GM12878 (cell line): ENCODE measurements at regions not wholly inside any gene's neighbourhood (a gene's known extent, or its start where the extent isn't known, plus 50 kb on each side); places are given as distances from the start of the nearest gene placed in this dataset.

ENCODE experiments used
- ATAC-seq: fragments of 200-7000 bp; cut with Tn5 transposase; 3 replicates; pipeline ENCODE4 v1.9.1; 2020; ENCODE audit warnings: mild to moderate bottlenecking, moderate library complexity
- BruUV-seq: library from RNA; stranded (reverse); fragments of 400-500 nt; replicated peaks from 2 replicates; lab custom pipeline; 2021; lab: Mats Ljungman, UMichigan
- CTCF ChIA-PET: fragments of 300-600 bp; sonication (Branson Sonifier 250); formaldehyde crosslinking; extraction: SDS; loops from one replicate; lab custom pipeline; 2021; ENCODE audit warnings: inconsistent platforms; lab: Yijun Ruan, JAX
- POLR2A ChIA-PET: fragments of 350-600 bp; formaldehyde crosslinking; extraction: SDS; loops from one replicate; lab custom pipeline; 2021; ENCODE audit warnings: inconsistent platforms; lab: Charles Lee
- RAD21 ChIA-PET: fragments of 300-600 bp; sonication (Branson Sonifier 250); formaldehyde crosslinking; loops from one replicate; lab custom pipeline; 2023; ENCODE audit warnings: antibody characterized with exemption; ENCODE audit not compliant: unreplicated experiment; lab: Charles Lee
- SMC1A ChIA-PET: fragments of 300-600 bp; sonication (Branson Sonifier 250); formaldehyde crosslinking; loops from one replicate; lab custom pipeline; 2023; ENCODE audit not compliant: unreplicated experiment, uncharacterized antibody; lab: Charles Lee
- DNase-seq: peaks from one replicate; pipeline ENCODE4 v3.0.0-alpha.2; 2011; ENCODE audit warnings: low read depth, low spot score
- FAIRE-seq: peaks from 3 replicates; lab custom pipeline; 2011; peaks lifted over from hg19 to GRCh38; lab: Jason Lieb, UNC
- H2AFZ ChIP-seq: 2 replicates; pipeline ENCODE4 v1.6.0; 2011; ENCODE audit warnings: low read depth, low read length, control low read depth; ENCODE audit not compliant: control insufficient read depth
- H3K27ac ChIP-seq: 2 replicates; pipeline ENCODE4 v1.5.1; 2011; ENCODE audit warnings: control low read depth; ENCODE audit not compliant: control insufficient read depth, insufficient read depth
- H3K27me3 ChIP-seq, 2 experiments: replicated peaks in 1 of 2; 2 replicates each; pipeline versions ENCODE4 v1.6.0 to v1.6.1; 2011; ENCODE audit warnings: low read length in 1 of 2; ENCODE audit not compliant: control insufficient read depth in 2 of 2, insufficient read depth in 2 of 2
- H3K36me3 ChIP-seq, 2 experiments: 2 replicates each; pipeline ENCODE4 v1.5.1; 2011; ENCODE audit warnings: low read length in 1 of 2; ENCODE audit not compliant: control insufficient read depth in 2 of 2, insufficient read depth in 2 of 2
- H3K4me1 ChIP-seq: 2 replicates; pipeline ENCODE4 v1.6.1; 2011; ENCODE audit warnings: mild to moderate bottlenecking, low read length, moderate library complexity, mixed read lengths; ENCODE audit not compliant: control insufficient read depth, insufficient read depth
- H3K4me2 ChIP-seq: 2 replicates; pipeline ENCODE4 v1.6.0; 2011; ENCODE audit warnings: control low read depth; ENCODE audit not compliant: control insufficient read depth, insufficient read depth
- H3K4me3 ChIP-seq: fragments of 200-600 bp; sonication (generic); 2 replicates; pipeline ENCODE4 v1.5.1; 2016
- H3K79me2 ChIP-seq: 2 replicates; pipeline ENCODE4 v1.6.0; 2011; ENCODE audit warnings: low read length; ENCODE audit not compliant: control insufficient read depth, insufficient read depth
- H3K9ac ChIP-seq: 2 replicates; pipeline ENCODE4 v1.8.0; 2011; ENCODE audit warnings: low read length, control low read depth, mixed read lengths; ENCODE audit not compliant: control insufficient read depth, insufficient read depth
- H3K9me3 ChIP-seq: replicated peaks from 3 replicates; pipeline ENCODE4 v1.5.1; 2011; ENCODE audit warnings: mild to moderate bottlenecking, low read length; ENCODE audit not compliant: control insufficient read depth, insufficient read depth
- H4K20me1 ChIP-seq: 2 replicates; pipeline ENCODE4 v1.6.0; 2011; ENCODE audit not compliant: control insufficient read depth, insufficient read depth
- BMI1 ChIP-seq: fragments of 450-650 bp; IDR thresholded peaks from 2 replicates; pipeline ENCODE4 v1.6.1; 2016; ENCODE audit warnings: mild to moderate bottlenecking, moderate library complexity, borderline replicate concordance
- CBFB ChIP-seq: IDR thresholded peaks from 2 replicates; pipeline ENCODE4 v1.6.1; 2016; ENCODE audit warnings: antibody characterized with exemption, low read depth
- CREB1 ChIP-seq: IDR thresholded peaks from 2 replicates; pipeline ENCODE4 v1.6.1; 2012; ENCODE audit warnings: low read depth, mild to moderate bottlenecking, inconsistent platforms
- EZH2 ChIP-seq: IDR thresholded peaks from 2 replicates; pipeline ENCODE4 v1.6.1; 2012; ENCODE audit warnings: low read depth, mild to moderate bottlenecking, control low read depth, inconsistent platforms, low read length, borderline replicate concordance; ENCODE audit not compliant: control insufficient read depth
- FOS ChIP-seq: IDR thresholded peaks from 3 replicates; pipeline ENCODE4 v1.6.1; 2011; ENCODE audit warnings: borderline replicate concordance; ENCODE audit not compliant: insufficient read length; ENCODE audit errors: extremely low read depth
- IKZF1 ChIP-seq: fragments of 450-650 bp; conservative IDR thresholded peaks from 2 replicates; pipeline ENCODE4 v1.6.1; 2017; ENCODE audit warnings: antibody characterized with exemption, mild to moderate bottlenecking
- IRF4 ChIP-seq: IDR thresholded peaks from 2 replicates; pipeline ENCODE4 v1.6.1; 2011; ENCODE audit warnings: low read depth, low read length
- JUND ChIP-seq: IDR thresholded peaks from 2 replicates; pipeline ENCODE4 v1.6.1; 2012; ENCODE audit warnings: low read depth, mild to moderate bottlenecking, low read length, improper control_type of control experiment, moderate library complexity
- MEF2B ChIP-seq: fragments of 450-650 bp; IDR thresholded peaks from 2 replicates; pipeline ENCODE4 v1.6.1; 2018; ENCODE audit warnings: mild to moderate bottlenecking, moderate library complexity; ENCODE audit not compliant: partially characterized antibody, poor library complexity, severe bottlenecking
- NBN ChIP-seq: fragments of 450-650 bp; IDR thresholded peaks from 2 replicates; pipeline ENCODE4 v1.6.1; 2016
- NR2C1 ChIP-seq: fragments of 450-650 bp; IDR thresholded peaks from 2 replicates; pipeline ENCODE4 v1.6.1; 2017; ENCODE audit warnings: antibody characterized with exemption, mild to moderate bottlenecking, moderate library complexity
- NR2F1 ChIP-seq: fragments of 450-650 bp; conservative IDR thresholded peaks from 2 replicates; pipeline ENCODE4 v1.6.1; 2017; ENCODE audit warnings: mild to moderate bottlenecking
- RCOR1 ChIP-seq: conservative IDR thresholded peaks from 2 replicates; pipeline ENCODE4 v1.6.1; 2012; ENCODE audit warnings: low read depth, low read length, improper control_type of control experiment
- SP1 ChIP-seq: IDR thresholded peaks from one replicate; pipeline ENCODE4 v1.6.1; 2011; ENCODE audit warnings: low read depth, low read length
- SREBF1 ChIP-seq: IDR thresholded peaks from 2 replicates; pipeline ENCODE4 v1.6.1; 2012; ENCODE audit warnings: mild to moderate bottlenecking, low read length
- ZBED1 ChIP-seq: IDR thresholded peaks from 2 replicates; pipeline ENCODE4 v1.6.1; 2016; ENCODE audit warnings: borderline replicate concordance
- ZNF217 ChIP-seq: fragments of 450-650 bp; IDR thresholded peaks from 2 replicates; pipeline ENCODE4 v1.6.1; 2017; ENCODE audit warnings: antibody characterized with exemption, mild to moderate bottlenecking
- WGBS: methylation state at CpG from one replicate; pipeline ENCODE4 v1.1.6; 2016; ENCODE audit warnings: low lambda C conversion rate; ENCODE audit not compliant: insufficient replicate concordance, insufficient coverage; ENCODE audit errors: missing lambda C conversion rate; 5-methylcytosine and 5-hydroxymethylcytosine counted together
- in situ Hi-C: fragments of 300-500 bp; cut with MboI; formaldehyde crosslinking; loops from 9 replicates; pipeline ENCODE4 v1.14.3; 2018; ENCODE audit warnings: mixed read lengths
- intact Hi-C: fragments of 100-400 bp; cut with micrococcal nuclease; formaldehyde crosslinking; loops from one replicate; pipeline ENCODE4 v1.14.2; 2022; ENCODE audit not compliant: unreplicated experiment
- TF ChIP-seq, protein P1 (sequence below): fragments of 450-650 bp; IDR thresholded peaks from 2 replicates; pipeline ENCODE4 v1.6.1; 2016; ENCODE audit warnings: mild to moderate bottlenecking
- TF ChIP-seq, protein P2 (sequence below): fragments of 450-650 bp; IDR thresholded peaks from 2 replicates; pipeline ENCODE4 v1.6.1; 2017; ENCODE audit warnings: mild to moderate bottlenecking, low read depth, inconsistent platforms; ENCODE audit not compliant: poor library complexity, severe bottlenecking
- TF ChIP-seq, protein P3 (sequence below): fragments of 450-650 bp; IDR thresholded peaks from 2 replicates; pipeline ENCODE4 v1.6.1; 2018; ENCODE audit warnings: borderline replicate concordance, mild to moderate bottlenecking; ENCODE audit not compliant: partially characterized antibody

DNA sequence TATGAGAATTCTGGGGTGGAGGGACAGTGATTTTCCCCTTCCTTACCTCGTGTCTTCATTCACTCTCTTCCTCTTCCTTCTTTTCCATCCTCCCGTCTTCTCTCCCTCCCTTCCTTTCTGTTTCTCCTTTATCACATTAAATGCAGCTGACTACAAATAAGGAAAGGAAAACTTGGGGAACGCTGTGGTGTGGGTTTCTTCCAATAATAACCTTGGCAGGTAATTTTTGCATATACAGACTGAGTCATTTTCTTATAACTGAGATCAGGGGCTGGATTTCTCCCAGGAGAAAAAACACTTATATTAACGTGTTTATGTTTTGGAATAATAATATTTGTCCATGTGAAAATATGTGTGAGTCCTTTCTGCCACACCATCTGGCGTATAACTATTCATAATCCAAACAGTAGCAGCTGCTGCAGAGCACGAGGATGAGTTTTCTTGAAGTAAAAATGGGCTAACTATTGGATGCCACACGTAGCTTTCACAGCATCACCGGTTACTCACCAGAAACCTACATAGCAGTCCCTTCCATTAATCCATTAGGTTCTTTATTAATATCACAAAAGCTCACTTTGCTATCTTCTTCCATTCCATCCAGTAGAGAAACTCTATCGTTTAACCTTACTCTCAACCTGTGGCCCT, 139.2 kb upstream of the SASH1 start (continued):
- TF ChIP-seq SREBF1, result no peak
- no peak for TF ChIP-seq JUND
- TF ChIP-seq RCOR1, result no peak
- no peak for TF ChIP-seq EZH2
- TF ChIP-seq ZBED1, result no peak
- TF ChIP-seq, protein P1, sequence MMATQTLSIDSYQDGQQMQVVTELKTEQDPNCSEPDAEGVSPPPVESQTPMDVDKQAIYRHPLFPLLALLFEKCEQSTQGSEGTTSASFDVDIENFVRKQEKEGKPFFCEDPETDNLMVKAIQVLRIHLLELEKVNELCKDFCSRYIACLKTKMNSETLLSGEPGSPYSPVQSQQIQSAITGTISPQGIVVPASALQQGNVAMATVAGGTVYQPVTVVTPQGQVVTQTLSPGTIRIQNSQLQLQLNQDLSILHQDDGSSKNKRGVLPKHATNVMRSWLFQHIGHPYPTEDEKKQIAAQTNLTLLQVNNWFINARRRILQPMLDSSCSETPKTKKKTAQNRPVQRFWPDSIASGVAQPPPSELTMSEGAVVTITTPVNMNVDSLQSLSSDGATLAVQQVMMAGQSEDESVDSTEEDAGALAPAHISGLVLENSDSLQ, result no peak
- TF ChIP-seq SP1, result no peak
- no peak for TF ChIP-seq ZNF217
- TF ChIP-seq FOS, result no peak
- no peak for TF ChIP-seq NR2C1
- TF ChIP-seq, all 136 proteins: peak for 0

DNA sequence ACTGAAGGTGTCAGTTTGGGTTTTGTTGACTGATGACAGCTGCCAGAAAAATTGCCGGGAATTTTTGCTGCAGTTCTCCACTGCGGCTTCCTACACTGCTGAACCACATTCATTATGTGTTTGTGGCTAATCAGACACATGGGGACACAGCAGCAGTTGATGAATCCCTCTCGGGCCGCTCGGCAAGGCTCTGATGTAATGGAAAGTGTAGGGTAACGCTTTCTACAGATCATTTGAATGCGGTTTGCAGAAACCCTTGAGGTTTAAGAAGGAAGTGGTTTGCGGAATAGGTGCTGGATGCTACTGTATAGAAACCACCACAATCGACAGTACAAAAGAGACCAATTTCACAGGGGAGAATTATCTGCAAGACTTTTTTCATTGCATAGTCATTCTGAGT, 138.7 kb upstream of the SASH1 start:
- Histone ChIP-seq H3K4me2 (no peak overlapping the region), H2AFZ (no peak overlapping the region), H3K36me3 (no peaks in the 10 kb centered on the region), H4K20me1 (no peaks in the 10 kb centered on the region), H3K27ac (no peak overlapping the region), H3K4me1 (no peaks in the 10 kb centered on the region), H3K27me3 (0 out of 4 replicates have a peak, but pooled peaks cover 0 to 1% of the 10 kb centered on the region in 2 experiments), H3K9me3 (peaks cover 2% of the 10 kb centered on the region; the same call in 2 of the 3 replicates), H3K4me3 (no peak overlapping the region), H3K79me2 (no peaks in the 10 kb centered on the region), H3K9ac (no peak overlapping the region)
- in situ Hi-C loops (no loop called here), intact Hi-C loops (no loop called here)
- ChIA-PET CTCF (interaction anchor here (0.6 to 1.7 kb wide), 3 partner anchors 24 to 62 kb away, joined by 3 to 5 read pairs (median 3); no protein-coding TSS in a partner anchor), SMC1A (no interaction called here), POLR2A (no interaction called here), RAD21 (no interaction called here)
- ATAC-seq, result peak; percentile 97
- FAIRE-seq, result no peak
- DNase-seq, result peak; percentile 66
- WGBS, result under 1% methylated on average over 9 of the region's 9 CpGs
- BruUV-seq, result no TSS peak
- TF ChIP-seq IKZF1, result peak; percentile 78
- peak; percentile 66 for TF ChIP-seq ZNF217
- TF ChIP-seq, protein P2, sequence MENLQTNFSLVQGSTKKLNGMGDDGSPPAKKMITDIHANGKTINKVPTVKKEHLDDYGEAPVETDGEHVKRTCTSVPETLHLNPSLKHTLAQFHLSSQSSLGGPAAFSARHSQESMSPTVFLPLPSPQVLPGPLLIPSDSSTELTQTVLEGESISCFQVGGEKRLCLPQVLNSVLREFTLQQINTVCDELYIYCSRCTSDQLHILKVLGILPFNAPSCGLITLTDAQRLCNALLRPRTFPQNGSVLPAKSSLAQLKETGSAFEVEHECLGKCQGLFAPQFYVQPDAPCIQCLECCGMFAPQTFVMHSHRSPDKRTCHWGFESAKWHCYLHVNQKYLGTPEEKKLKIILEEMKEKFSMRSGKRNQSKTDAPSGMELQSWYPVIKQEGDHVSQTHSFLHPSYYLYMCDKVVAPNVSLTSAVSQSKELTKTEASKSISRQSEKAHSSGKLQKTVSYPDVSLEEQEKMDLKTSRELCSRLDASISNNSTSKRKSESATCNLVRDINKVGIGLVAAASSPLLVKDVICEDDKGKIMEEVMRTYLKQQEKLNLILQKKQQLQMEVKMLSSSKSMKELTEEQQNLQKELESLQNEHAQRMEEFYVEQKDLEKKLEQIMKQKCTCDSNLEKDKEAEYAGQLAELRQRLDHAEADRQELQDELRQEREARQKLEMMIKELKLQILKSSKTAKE, result peak; percentile 76
- peak; percentile 72; the same call in 1 of the 2 replicates for TF ChIP-seq NBN
- TF ChIP-seq MEF2B, result peak; percentile 65
- peak; percentile 99 for TF ChIP-seq CBFB
- TF ChIP-seq, protein P3, sequence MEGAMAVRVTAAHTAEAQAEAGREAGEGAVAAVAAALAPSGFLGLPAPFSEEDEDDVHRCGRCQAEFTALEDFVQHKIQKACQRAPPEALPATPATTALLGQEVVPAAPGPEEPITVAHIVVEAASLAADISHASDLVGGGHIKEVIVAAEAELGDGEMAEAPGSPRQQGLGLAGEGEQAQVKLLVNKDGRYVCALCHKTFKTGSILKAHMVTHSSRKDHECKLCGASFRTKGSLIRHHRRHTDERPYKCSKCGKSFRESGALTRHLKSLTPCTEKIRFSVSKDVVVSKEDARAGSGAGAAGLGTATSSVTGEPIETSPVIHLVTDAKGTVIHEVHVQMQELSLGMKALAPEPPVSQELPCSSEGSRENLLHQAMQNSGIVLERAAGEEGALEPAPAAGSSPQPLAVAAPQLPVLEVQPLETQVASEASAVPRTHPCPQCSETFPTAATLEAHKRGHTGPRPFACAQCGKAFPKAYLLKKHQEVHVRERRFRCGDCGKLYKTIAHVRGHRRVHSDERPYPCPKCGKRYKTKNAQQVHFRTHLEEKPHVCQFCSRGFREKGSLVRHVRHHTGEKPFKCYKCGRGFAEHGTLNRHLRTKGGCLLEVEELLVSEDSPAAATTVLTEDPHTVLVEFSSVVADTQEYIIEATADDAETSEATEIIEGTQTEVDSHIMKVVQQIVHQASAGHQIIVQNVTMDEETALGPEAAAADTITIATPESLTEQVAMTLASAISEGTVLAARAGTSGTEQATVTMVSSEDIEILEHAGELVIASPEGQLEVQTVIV, result no peak
- TF ChIP-seq NR2F1, result peak; percentile 49
- TF ChIP-seq CREB1, result peak; percentile 71
- TF ChIP-seq IRF4, result peak; percentile 18; the same call in 1 of the 2 replicates
- peak; percentile 49; the same call in 1 of the 2 replicates for TF ChIP-seq BMI1
